IMR-90 (cell line): ENCODE measurements at regions not wholly inside any gene's neighbourhood (a gene's known extent, or its start where the extent isn't known, plus 50 kb on each side); places are given as distances from the start of the nearest gene placed in this dataset.

Source experiments
- ATAC-seq: fragments of 200-7000 bp; cut with Tn5 transposase; 2 replicates; pipeline ENCODE4 v1.9.1; 2020; ENCODE audit warnings: low read depth, mild to moderate bottlenecking, moderate library complexity
- BruUV-seq: library from RNA; stranded (reverse); fragments of 400-500 nt; replicated peaks from 2 replicates; lab custom pipeline; 2021; lab: Mats Ljungman, UMichigan
- CTCF ChIA-PET: fragments of 300-600 bp; formaldehyde crosslinking; extraction: SDS; loops from one replicate; lab custom pipeline; 2021; ENCODE audit warnings: antibody characterized with exemption; lab: Yijun Ruan, JAX
- POLR2A ChIA-PET: fragments of 300-600 bp; sonication (Branson Sonifier 250); formaldehyde crosslinking; loops from one replicate; lab custom pipeline; 2022; ENCODE audit warnings: antibody characterized with exemption; ENCODE audit not compliant: unreplicated experiment; lab: Charles Lee
- DNase-seq: peaks from one replicate; pipeline ENCODE4 v3.0.0; 2013
- H2AFZ ChIP-seq: replicated peaks from 2 replicates; pipeline ENCODE3; 2013; ENCODE audit warnings: low read length, mild to moderate bottlenecking; ENCODE audit not compliant: poor library complexity
- H2AK5ac ChIP-seq: 2 replicates; pipeline ENCODE4 v1.6.1; 2013; ENCODE audit warnings: low read depth, low read length, inconsistent platforms
- H2AK9ac ChIP-seq: replicated peaks from 2 replicates; pipeline ENCODE3; 2013; ENCODE audit warnings: mild to moderate bottlenecking, low read depth, low read length, moderate library complexity; ENCODE audit not compliant: poor library complexity
- H2BK120ac ChIP-seq: 2 replicates; pipeline ENCODE4 v1.6.1; 2013; ENCODE audit warnings: low read depth, low read length, inconsistent platforms
- H2BK15ac ChIP-seq: 3 replicates; pipeline ENCODE4 v1.6.1; 2013; ENCODE audit warnings: low read depth, low read length, inconsistent platforms
- H2BK20ac ChIP-seq: 2 replicates; pipeline ENCODE4 v1.6.1; 2013; ENCODE audit warnings: low read depth, mild to moderate bottlenecking, inconsistent platforms, low read length, moderate library complexity
- H2BK5ac ChIP-seq: 2 replicates; pipeline ENCODE4 v1.6.1; 2013; ENCODE audit warnings: mild to moderate bottlenecking, low read depth, low read length, inconsistent platforms; ENCODE audit not compliant: poor library complexity, severe bottlenecking
- H3K14ac ChIP-seq: replicated peaks from 2 replicates; pipeline ENCODE4 v1.6.1; 2013; ENCODE audit warnings: low read depth, low read length, inconsistent platforms
- H3K18ac ChIP-seq: 2 replicates; pipeline ENCODE4 v1.6.1; 2013; ENCODE audit warnings: low read depth, low read length, control low read depth
- H3K23ac ChIP-seq: 2 replicates; pipeline ENCODE4 v1.6.1; 2013; ENCODE audit warnings: low read depth, low read length, inconsistent platforms
- H3K27ac ChIP-seq: 2 replicates; pipeline ENCODE4 v1.5.1; 2013; ENCODE audit warnings: mild to moderate bottlenecking, control low read depth, low read length; ENCODE audit not compliant: insufficient read depth
- H3K27me3 ChIP-seq: 2 replicates; pipeline ENCODE4 v1.6.1; 2013; ENCODE audit warnings: low read length; ENCODE audit not compliant: control insufficient read depth, insufficient read depth
- H3K36me3 ChIP-seq: 2 replicates; pipeline ENCODE4 v1.6.1; 2013; ENCODE audit warnings: low read length, mixed read lengths; ENCODE audit not compliant: control insufficient read depth, insufficient read depth
- H3K4ac ChIP-seq: 2 replicates; pipeline ENCODE4 v1.6.1; 2013; ENCODE audit warnings: low read depth, low read length, inconsistent platforms
- H3K4me1 ChIP-seq: 2 replicates; pipeline ENCODE4 v1.6.1; 2013; ENCODE audit warnings: low read length, mixed read lengths; ENCODE audit not compliant: control insufficient read depth, insufficient read depth
- H3K4me2 ChIP-seq: 2 replicates; pipeline ENCODE4 v1.6.1; 2013; ENCODE audit warnings: low read depth, mild to moderate bottlenecking, control low read depth, low read length, moderate library complexity
- H3K4me3 ChIP-seq: 2 replicates; pipeline ENCODE4 v1.5.1; 2013; ENCODE audit warnings: low read depth, mild to moderate bottlenecking, control low read depth, low read length, moderate library complexity; ENCODE audit not compliant: insufficient read depth
- H3K56ac ChIP-seq: 2 replicates; pipeline ENCODE4 v1.6.1; 2013; ENCODE audit warnings: low read length, inconsistent platforms; ENCODE audit not compliant: insufficient read depth; ENCODE audit errors: extremely low read depth
- H3K79me1 ChIP-seq, 2 experiments: 2 replicates each; pipeline ENCODE4 v1.6.1; 2013; ENCODE audit warnings: low read length in 2 of 2, inconsistent platforms in 1 of 2, low read depth in 1 of 2
- H3K9ac ChIP-seq: 2 replicates; pipeline ENCODE4 v1.6.1; 2013; ENCODE audit warnings: low read depth, low read length, control low read depth
- H3K9me1 ChIP-seq: 2 replicates; pipeline ENCODE4 v1.6.1; 2013; ENCODE audit warnings: low read length, inconsistent platforms; ENCODE audit not compliant: insufficient read depth
- H3K9me3 ChIP-seq: 2 replicates; pipeline ENCODE4 v1.6.1; 2013; ENCODE audit warnings: low read length; ENCODE audit not compliant: control insufficient read depth, insufficient read depth
- H4K20me1 ChIP-seq: 2 replicates; pipeline ENCODE4 v1.6.1; 2013; ENCODE audit warnings: low read length, inconsistent platforms; ENCODE audit not compliant: insufficient read depth
- H4K5ac ChIP-seq: 2 replicates; pipeline ENCODE4 v1.6.1; 2013; ENCODE audit warnings: mild to moderate bottlenecking, low read depth, low read length, control low read depth
- H4K8ac ChIP-seq, 2 experiments: 2 replicates each; pipeline ENCODE4 v1.6.1; 2013; ENCODE audit warnings: low read depth in 2 of 2, low read length in 2 of 2, control low read depth in 1 of 2, inconsistent platforms in 1 of 2
- H4K91ac ChIP-seq: 2 replicates; pipeline ENCODE4 v1.6.1; 2013; ENCODE audit warnings: low read depth, low read length, inconsistent platforms; ENCODE audit not compliant: insufficient read depth
- BHLHE40 ChIP-seq: fragments of 150-350 bp; IDR thresholded peaks from 2 replicates; pipeline ENCODE4 v1.6.1; 2016; ENCODE audit warnings: mild to moderate bottlenecking, low read depth, low read length
- CEBPB ChIP-seq: IDR thresholded peaks from 2 replicates; pipeline ENCODE4 v1.6.1; 2012; ENCODE audit warnings: low read depth, low read length, improper control_type of control experiment
- CHD1 ChIP-seq: IDR thresholded peaks from 2 replicates; pipeline ENCODE4 v1.6.1; 2012; ENCODE audit warnings: low read depth, low read length, improper control_type of control experiment
- FOS ChIP-seq: fragments of 150-350 bp; IDR thresholded peaks from 2 replicates; pipeline ENCODE4 v1.6.1; 2016; ENCODE audit warnings: low read depth, low read length
- MAFK ChIP-seq: IDR thresholded peaks from 2 replicates; pipeline ENCODE4 v1.6.1; 2012; ENCODE audit warnings: low read depth, low read length, improper control_type of control experiment
- MAZ ChIP-seq: IDR thresholded peaks from 2 replicates; pipeline ENCODE4 v1.6.1; 2012; ENCODE audit warnings: low read depth, mild to moderate bottlenecking, low read length, improper control_type of control experiment, moderate library complexity, borderline replicate concordance
- MXI1 ChIP-seq: IDR thresholded peaks from 2 replicates; pipeline ENCODE4 v1.6.1; 2012; ENCODE audit warnings: low read depth, mild to moderate bottlenecking, low read length, moderate library complexity, borderline replicate concordance
- NFE2L2 ChIP-seq: fragments of 150-350 bp; IDR thresholded peaks from 2 replicates; pipeline ENCODE4 v1.6.1; 2016; ENCODE audit warnings: low read depth, mild to moderate bottlenecking, low read length
- POLR2A ChIP-seq: IDR thresholded peaks from 2 replicates; pipeline ENCODE4 v1.6.1; 2012; ENCODE audit warnings: mild to moderate bottlenecking, low read depth, low read length
- RAD21 ChIP-seq: IDR thresholded peaks from 2 replicates; pipeline ENCODE4 v1.6.1; 2012; ENCODE audit warnings: low read length, improper control_type of control experiment
- RCOR1 ChIP-seq: IDR thresholded peaks from 2 replicates; pipeline ENCODE4 v1.6.1; 2012; ENCODE audit warnings: mild to moderate bottlenecking, low read length, improper control_type of control experiment; ENCODE audit not compliant: insufficient replicate concordance
- RFX5 ChIP-seq: IDR thresholded peaks from 2 replicates; pipeline ENCODE4 v1.8.0; 2012; ENCODE audit warnings: low read depth, mild to moderate bottlenecking, low read length, moderate library complexity
- SMC3 ChIP-seq: fragments of 150-350 bp; IDR thresholded peaks from 2 replicates; pipeline ENCODE4 v1.6.1; 2016; ENCODE audit warnings: low read depth, mild to moderate bottlenecking, antibody characterized with exemption, low read length, moderate library complexity
- WGBS, 2 experiments: methylation state at CpG; one replicate each; pipeline versions ENCODE4 v1.1.5 to v1.1.7; 2013; ENCODE audit warnings: missing lambda C conversion rate in 2 of 2; ENCODE audit not compliant: insufficient read length in 1 of 2; ENCODE audit errors: extremely low coverage in 2 of 2; 5-methylcytosine and 5-hydroxymethylcytosine counted together
- dilution Hi-C: fragments of 300-500 bp; cut with HindIII; formaldehyde crosslinking; loops from one replicate; pipeline ENCODE4 v1.14.3; 2018; ENCODE audit warnings: low sequenced_read_pairs; ENCODE audit not compliant: unreplicated experiment
- in situ Hi-C: fragments of 300-500 bp; cut with MboI; formaldehyde crosslinking; loops from 3 replicates; pipeline ENCODE4 v1.14.3; 2019; ENCODE audit warnings: low sequenced_read_pairs, inconsistent platforms, mixed read lengths
- intact Hi-C: fragments of 100-400 bp; cut with micrococcal nuclease; formaldehyde crosslinking; loops from 2 replicates; pipeline ENCODE4 v1.10.0; 2022
- TF ChIP-seq, protein P1 (sequence below): fragments of 150-350 bp; IDR thresholded peaks from 2 replicates; pipeline ENCODE4 v1.6.1; 2017; ENCODE audit warnings: mild to moderate bottlenecking, antibody characterized with exemption, low read length, low read depth
- TF ChIP-seq, protein P2 (sequence below): fragments of 150-350 bp; IDR thresholded peaks from 2 replicates; pipeline ENCODE4 v1.6.1; 2016; ENCODE audit warnings: low read depth, mild to moderate bottlenecking, low read length, moderate library complexity, borderline replicate concordance
- TF ChIP-seq, protein P3 (sequence below): conservative IDR thresholded peaks from 2 replicates; pipeline ENCODE4 v1.5.1; 2012; ENCODE audit warnings: mild to moderate bottlenecking, low read depth, low read length, improper control_type of control experiment

DNA sequence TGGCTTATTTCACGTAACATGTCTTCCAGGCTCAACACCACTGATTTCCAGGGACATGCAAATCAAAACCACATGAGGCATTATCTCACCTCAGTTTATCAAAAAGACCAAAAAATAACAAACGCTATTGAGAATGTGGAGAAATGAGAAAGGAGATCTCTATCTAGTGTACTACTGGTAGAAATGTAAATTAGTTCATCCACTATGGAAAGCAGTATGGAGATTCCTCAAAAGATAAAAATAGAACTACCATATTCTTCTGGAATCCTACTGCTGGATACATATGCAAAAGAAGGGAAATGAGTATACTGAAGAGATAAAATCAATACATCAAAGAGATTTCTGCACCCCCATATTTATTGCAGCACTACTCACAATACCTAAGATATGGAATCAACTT lies 329.6 kb upstream of the NDST3 start:
- Histone ChIP-seq H2BK120ac (no peak overlapping the region), H3K27ac (no peak overlapping the region), H3K36me3 (no peaks in the 10 kb centered on the region), H3K79me1 (no peaks in the 10 kb centered on the region), H2AK5ac (no peak overlapping the region), H3K4me1 (no peaks in the 10 kb centered on the region), H3K27me3 (no peaks in the 10 kb centered on the region), H3K56ac (no peak overlapping the region), H3K9me3 (peaks cover 7% of the 10 kb centered on the region), H2AFZ (no peak overlapping the region), H4K91ac (no peak overlapping the region), H3K9me1 (no peaks in the 10 kb centered on the region), H3K4me2 (no peak overlapping the region), H3K23ac (no peak overlapping the region), H4K20me1 (no peaks in the 10 kb centered on the region), H3K4me3 (no peak overlapping the region), H3K14ac (no peak overlapping the region), H2AK9ac (no peak overlapping the region), H2BK15ac (no peak overlapping the region), H3K4ac (no peak overlapping the region), H4K5ac (no peak overlapping the region), H3K18ac (no peak overlapping the region), H3K9ac (no peak overlapping the region), H2BK20ac (no peak overlapping the region), H4K8ac (no peak overlapping the region), H2BK5ac (no peak overlapping the region)
- ChIA-PET POLR2A (no interaction called here), CTCF (no interaction called here)
- no TSS peak for BruUV-seq
- in situ Hi-C loops (no loop called here), intact Hi-C loops (loop anchor here (10.0 kb wide), 1 partner anchor 570 kb away; no protein-coding TSS in a partner anchor), dilution Hi-C loops (no loop called here)
- TF ChIP-seq RCOR1 = no peak
- TF ChIP-seq RFX5 = no peak
- no peak for TF ChIP-seq POLR2A
- no peak for TF ChIP-seq MAFK
- TF ChIP-seq, protein P1, sequence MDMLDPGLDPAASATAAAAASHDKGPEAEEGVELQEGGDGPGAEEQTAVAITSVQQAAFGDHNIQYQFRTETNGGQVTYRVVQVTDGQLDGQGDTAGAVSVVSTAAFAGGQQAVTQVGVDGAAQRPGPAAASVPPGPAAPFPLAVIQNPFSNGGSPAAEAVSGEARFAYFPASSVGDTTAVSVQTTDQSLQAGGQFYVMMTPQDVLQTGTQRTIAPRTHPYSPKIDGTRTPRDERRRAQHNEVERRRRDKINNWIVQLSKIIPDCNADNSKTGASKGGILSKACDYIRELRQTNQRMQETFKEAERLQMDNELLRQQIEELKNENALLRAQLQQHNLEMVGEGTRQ = no peak
- TF ChIP-seq NFE2L2 = no peak
- TF ChIP-seq MXI1 = no peak
- TF ChIP-seq, protein P2, sequence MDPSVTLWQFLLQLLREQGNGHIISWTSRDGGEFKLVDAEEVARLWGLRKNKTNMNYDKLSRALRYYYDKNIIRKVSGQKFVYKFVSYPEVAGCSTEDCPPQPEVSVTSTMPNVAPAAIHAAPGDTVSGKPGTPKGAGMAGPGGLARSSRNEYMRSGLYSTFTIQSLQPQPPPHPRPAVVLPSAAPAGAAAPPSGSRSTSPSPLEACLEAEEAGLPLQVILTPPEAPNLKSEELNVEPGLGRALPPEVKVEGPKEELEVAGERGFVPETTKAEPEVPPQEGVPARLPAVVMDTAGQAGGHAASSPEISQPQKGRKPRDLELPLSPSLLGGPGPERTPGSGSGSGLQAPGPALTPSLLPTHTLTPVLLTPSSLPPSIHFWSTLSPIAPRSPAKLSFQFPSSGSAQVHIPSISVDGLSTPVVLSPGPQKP = no peak
- TF ChIP-seq CHD1 = no peak
- no peak for TF ChIP-seq SMC3
- TF ChIP-seq RAD21 = no peak
- no peak for TF ChIP-seq BHLHE40
- TF ChIP-seq, protein P3, sequence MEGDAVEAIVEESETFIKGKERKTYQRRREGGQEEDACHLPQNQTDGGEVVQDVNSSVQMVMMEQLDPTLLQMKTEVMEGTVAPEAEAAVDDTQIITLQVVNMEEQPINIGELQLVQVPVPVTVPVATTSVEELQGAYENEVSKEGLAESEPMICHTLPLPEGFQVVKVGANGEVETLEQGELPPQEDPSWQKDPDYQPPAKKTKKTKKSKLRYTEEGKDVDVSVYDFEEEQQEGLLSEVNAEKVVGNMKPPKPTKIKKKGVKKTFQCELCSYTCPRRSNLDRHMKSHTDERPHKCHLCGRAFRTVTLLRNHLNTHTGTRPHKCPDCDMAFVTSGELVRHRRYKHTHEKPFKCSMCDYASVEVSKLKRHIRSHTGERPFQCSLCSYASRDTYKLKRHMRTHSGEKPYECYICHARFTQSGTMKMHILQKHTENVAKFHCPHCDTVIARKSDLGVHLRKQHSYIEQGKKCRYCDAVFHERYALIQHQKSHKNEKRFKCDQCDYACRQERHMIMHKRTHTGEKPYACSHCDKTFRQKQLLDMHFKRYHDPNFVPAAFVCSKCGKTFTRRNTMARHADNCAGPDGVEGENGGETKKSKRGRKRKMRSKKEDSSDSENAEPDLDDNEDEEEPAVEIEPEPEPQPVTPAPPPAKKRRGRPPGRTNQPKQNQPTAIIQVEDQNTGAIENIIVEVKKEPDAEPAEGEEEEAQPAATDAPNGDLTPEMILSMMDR = no peak
- no peak for TF ChIP-seq MAZ
- no peak for TF ChIP-seq FOS
- TF ChIP-seq CEBPB = no peak
- DNase-seq (no peak), ATAC-seq (no peak)
- no CpG with 5 or more reads among the region's 2 CpGs for WGBS, 2 experiments
